ENCODE measurements at regions not wholly inside any gene's neighbourhood (a gene's known extent, or its start where the extent isn't known, plus 50 kb on each side); places are given as distances from the start of the nearest gene placed in this dataset.

DNA sequence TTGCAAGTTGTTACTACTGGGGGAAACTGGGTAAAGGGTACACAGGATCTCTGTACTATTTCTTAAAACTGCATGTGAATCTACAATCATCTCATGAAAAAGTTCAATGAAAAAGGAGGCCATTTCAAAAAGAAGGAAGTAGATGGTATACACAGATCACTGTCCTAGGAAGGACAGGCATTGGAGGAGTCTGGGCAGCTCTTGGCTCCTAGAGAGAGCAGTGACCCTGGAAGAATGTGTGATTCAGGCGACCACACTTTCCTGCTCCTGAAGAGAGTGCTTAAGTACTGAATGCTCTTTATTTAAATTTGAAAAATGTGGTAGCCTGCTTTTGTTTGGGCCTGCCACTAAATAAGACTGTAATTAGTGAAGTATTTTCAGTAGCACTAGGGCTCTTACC lies 318.1 kb upstream of the CASK start:
- Histone ChIP-seq H3K4me3 (no peak overlapping the region), H3K4me1 (ENCODE audit: control insufficient read depth in 5 of 5, insufficient read depth in 5 of 5, low read length in 5 of 5) (peaks cover 0 to 4% (median 0%) of the 10 kb centered on the region in 5 donors), H3K27me3 (ENCODE audit: control insufficient read depth in 3 of 3, insufficient read depth in 3 of 3, low read length in 2 of 3) (peaks cover 0 to 14% (median 11%) of the 10 kb centered on the region in 3 donors), H3K36me3 (ENCODE audit: control insufficient read depth in 4 of 4, insufficient read depth in 4 of 4, low read length in 4 of 4) (no peaks in the 10 kb centered on the region), H3K9ac (ENCODE audit: insufficient read depth in 1 of 2, low read length in 2 of 2) (no peak overlapping the region), H3K9me3 (ENCODE audit: control insufficient read depth in 4 of 4, insufficient read depth in 3 of 4, low read length in 3 of 4) (peaks cover 0 to 2% (median 0%) of the 10 kb centered on the region in 4 donors), H3K27ac (ENCODE audit: low read depth in 1 of 2, low read length in 1 of 2) (no peak overlapping the region)
- no peak for DNase-seq
- TF ChIP-seq, protein P1, sequence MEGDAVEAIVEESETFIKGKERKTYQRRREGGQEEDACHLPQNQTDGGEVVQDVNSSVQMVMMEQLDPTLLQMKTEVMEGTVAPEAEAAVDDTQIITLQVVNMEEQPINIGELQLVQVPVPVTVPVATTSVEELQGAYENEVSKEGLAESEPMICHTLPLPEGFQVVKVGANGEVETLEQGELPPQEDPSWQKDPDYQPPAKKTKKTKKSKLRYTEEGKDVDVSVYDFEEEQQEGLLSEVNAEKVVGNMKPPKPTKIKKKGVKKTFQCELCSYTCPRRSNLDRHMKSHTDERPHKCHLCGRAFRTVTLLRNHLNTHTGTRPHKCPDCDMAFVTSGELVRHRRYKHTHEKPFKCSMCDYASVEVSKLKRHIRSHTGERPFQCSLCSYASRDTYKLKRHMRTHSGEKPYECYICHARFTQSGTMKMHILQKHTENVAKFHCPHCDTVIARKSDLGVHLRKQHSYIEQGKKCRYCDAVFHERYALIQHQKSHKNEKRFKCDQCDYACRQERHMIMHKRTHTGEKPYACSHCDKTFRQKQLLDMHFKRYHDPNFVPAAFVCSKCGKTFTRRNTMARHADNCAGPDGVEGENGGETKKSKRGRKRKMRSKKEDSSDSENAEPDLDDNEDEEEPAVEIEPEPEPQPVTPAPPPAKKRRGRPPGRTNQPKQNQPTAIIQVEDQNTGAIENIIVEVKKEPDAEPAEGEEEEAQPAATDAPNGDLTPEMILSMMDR (IDR thresholded peaks at IDR 0.05; ENCODE audit: control extremely low read depth, extremely low read depth): no peak
- WGBS, 2 donors: 34 to 80% methylated on average over 1 of the region's 1 CpG
- ATAC-seq (ENCODE audit: insufficient read depth, low FRiP score): no peak

DNA sequence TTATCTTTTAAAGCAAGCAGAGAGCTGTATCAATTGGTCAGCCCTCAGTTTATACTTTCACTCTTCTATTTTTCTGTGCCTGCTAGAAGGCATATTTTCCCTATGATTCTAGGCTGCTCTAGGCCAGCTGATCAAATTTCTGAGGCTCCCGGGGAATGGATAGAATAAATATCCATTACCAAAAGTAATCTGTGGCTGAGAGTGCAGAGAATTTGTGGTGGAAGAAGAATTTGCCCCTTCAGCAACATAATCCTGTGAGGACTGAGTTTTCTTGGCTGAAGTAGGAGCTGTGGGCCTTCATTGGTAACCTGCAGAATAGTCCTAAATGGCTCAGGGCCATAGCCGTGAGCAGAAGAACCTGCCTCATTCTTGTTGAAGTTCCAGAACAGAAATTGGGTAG lies 314.6 kb upstream of the CASK start:
- WGBS, 2 donors: 85 to 87% methylated on average over 2 of the region's 2 CpGs
- Histone ChIP-seq H3K27ac (ENCODE audit: low read depth in 1 of 2, low read length in 1 of 2) (no peak overlapping the region), H3K9ac (ENCODE audit: insufficient read depth in 1 of 2, low read length in 2 of 2) (no peak overlapping the region)

DNA sequence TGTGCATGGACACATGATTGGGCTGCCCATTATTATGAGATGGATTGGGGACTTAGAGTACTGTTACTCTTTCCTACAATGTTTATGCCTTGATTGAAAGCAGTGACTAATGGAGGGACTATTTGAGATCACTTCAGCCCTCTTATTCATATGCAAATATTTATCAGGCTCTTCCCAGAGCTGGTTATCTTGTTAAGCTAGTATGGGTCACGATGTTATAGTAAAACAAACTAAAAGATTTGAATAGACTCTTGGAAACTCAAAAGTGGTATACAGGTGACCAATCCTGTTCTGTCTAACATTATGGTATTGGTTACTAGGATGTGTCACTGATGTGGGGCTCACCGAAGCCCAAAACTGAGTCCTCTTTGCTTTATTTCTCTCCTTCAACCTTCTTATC lies 306.2 kb upstream of the CASK start:
- WGBS, 2 donors: 67 to 79% methylated on average over 2 of the region's 2 CpGs
- no peak for ATAC-seq (ENCODE audit: insufficient read depth, low FRiP score)
- DNase-seq: no peak

More for the DNA sequence above, 314.6 kb upstream of the CASK start:
- no peaks in the 10 kb centered on the region for H3K36me3 ChIP-seq (ENCODE audit: control insufficient read depth in 4 of 4, insufficient read depth in 4 of 4, low read length in 4 of 4)
- H3K4me1 ChIP-seq (ENCODE audit: control insufficient read depth in 5 of 5, insufficient read depth in 5 of 5, low read length in 5 of 5): peaks cover 0 to 4% (median 0%) of the 10 kb centered on the region in 5 donors
- TF ChIP-seq, protein P1 (IDR thresholded peaks at IDR 0.05; ENCODE audit: control extremely low read depth, extremely low read depth): no peak
- H3K4me3 ChIP-seq: no peak overlapping the region
- DNase-seq (no peak), ATAC-seq (ENCODE audit: insufficient read depth, low FRiP score) (no peak)
- H3K27me3 ChIP-seq (ENCODE audit: control insufficient read depth in 3 of 3, insufficient read depth in 3 of 3, low read length in 2 of 3): peaks cover 0 to 6% (median 6%) of the 10 kb centered on the region in 3 donors
- peaks cover 0 to 2% (median 0%) of the 10 kb centered on the region in 4 donors for H3K9me3 ChIP-seq (ENCODE audit: control insufficient read depth in 4 of 4, insufficient read depth in 3 of 4, low read length in 3 of 4)

More for the DNA sequence above, 306.2 kb upstream of the CASK start:
- peaks cover 0 to 12% (median 4%) of the 10 kb centered on the region in 3 donors for H3K27me3 ChIP-seq (ENCODE audit: control insufficient read depth in 3 of 3, insufficient read depth in 3 of 3, low read length in 2 of 3)
- H3K27ac ChIP-seq (ENCODE audit: low read depth in 1 of 2, low read length in 1 of 2): no peak overlapping the region
- H3K4me1 ChIP-seq (ENCODE audit: control insufficient read depth in 5 of 5, insufficient read depth in 5 of 5, low read length in 5 of 5): no peaks in the 10 kb centered on the region
- no peaks in the 10 kb centered on the region for H3K36me3 ChIP-seq (ENCODE audit: control insufficient read depth in 4 of 4, insufficient read depth in 4 of 4, low read length in 4 of 4)
- no peak overlapping the region for H3K9ac ChIP-seq (ENCODE audit: insufficient read depth in 1 of 2, low read length in 2 of 2)
- H3K9me3 ChIP-seq (ENCODE audit: control insufficient read depth in 4 of 4, insufficient read depth in 3 of 4, low read length in 3 of 4): peaks cover 0 to 4% (median 2%) of the 10 kb centered on the region in 4 donors
- TF ChIP-seq, protein P1 (IDR thresholded peaks at IDR 0.05; ENCODE audit: control extremely low read depth, extremely low read depth): no peak
- H3K4me3 ChIP-seq: no peak overlapping the region
